Neural progenitor cell (in vitro differentiated cells): ENCODE measurements at regions not wholly inside any gene's neighbourhood (a gene's known extent, or its start where the extent isn't known, plus 50 kb on each side); places are given as distances from the start of the nearest gene placed in this dataset.

Source experiments
- CTCF ChIP-seq: fragments of 200-600 bp; sonication (generic); IDR thresholded peaks from 2 replicates; pipeline ENCODE4 v1.5.1; 2017; ENCODE audit warnings: antibody characterized with exemption, mild to moderate bottlenecking
- EZH2 ChIP-seq: fragments of 200-600 bp; sonication (generic); IDR thresholded peaks from 2 replicates; pipeline ENCODE4 v1.6.1; 2017; ENCODE audit warnings: antibody characterized with exemption, mild to moderate bottlenecking, moderate library complexity

- TF ChIP-seq CTCF (no peak), EZH2 (no peak)
Measured at GRCh38 chr2:217431577-217432269, 571.1 kb downstream of the TNS1 start.
